ENCODE measurements at regions not wholly inside any gene's neighbourhood (a gene's known extent, or its start where the extent isn't known, plus 50 kb on each side); places are given as distances from the start of the nearest gene placed in this dataset.

GRCh38 chr1:219774386-219774785 is 154.0 kb downstream of the SLC30A10 start:
- 93% methylated on average over 2 of the region's 2 CpGs for WGBS
- TF ChIP-seq CTCF (IDR thresholded peaks at IDR 0.05; ENCODE audit: low read depth, low read length, missing input control) (no peak), GABPA (IDR thresholded peaks at IDR 0.05 in 1 of 2, conservative IDR thresholded peaks at IDR 0.05 in 1 of 2) (no peak)

GRCh38 chr1:219773775-219774174 is 154.6 kb downstream of the SLC30A10 start:
- no peaks in the 10 kb centered on the region for H3K27me3 ChIP-seq (ENCODE audit: control insufficient read depth in 4 of 4, insufficient read depth in 4 of 4, low read length in 3 of 4)
- H3K36me3 ChIP-seq (ENCODE audit: control insufficient read depth in 4 of 4, insufficient read depth in 3 of 4, low read depth in 1 of 4, low read length in 3 of 4) = no peaks in the 10 kb centered on the region
- no peaks in the 10 kb centered on the region for H3K4me1 ChIP-seq (ENCODE audit: control insufficient read depth in 4 of 4, insufficient read depth in 4 of 4, low read length in 3 of 4)
- H3K4me3 ChIP-seq (ENCODE audit: low read depth in 1 of 3, low read length in 3 of 3) = no peak overlapping the region
- DNase-seq (ENCODE audit: low spot score) = no peak
- H3K9me3 ChIP-seq (ENCODE audit: control insufficient read depth in 4 of 4, low read length in 3 of 4) = no peaks in the 10 kb centered on the region
- 68% methylated on average over 3 of the region's 3 CpGs for WGBS
- no peak overlapping the region for H3K27ac ChIP-seq (ENCODE audit: low read depth in 1 of 2, low read length in 2 of 2)
- no peak overlapping the region for H3K9ac ChIP-seq (ENCODE audit: low read depth in 1 of 2, low read length in 2 of 2)
- TF ChIP-seq FOXA1 (IDR thresholded peaks at IDR 0.05) = no peak
- no peak for TF ChIP-seq YY1 (IDR thresholded peaks at IDR 0.05)
- no peak for TF ChIP-seq REST (IDR thresholded peaks at IDR 0.05)
- TF ChIP-seq JUND (IDR thresholded peaks at IDR 0.05) = no peak
- TF ChIP-seq ATF3 (IDR thresholded peaks at IDR 0.05) = no peak
- TF ChIP-seq NR2F2 (IDR thresholded peaks at IDR 0.05) = no peak
- TF ChIP-seq MAX (IDR thresholded peaks at IDR 0.05) = no peak
- TF ChIP-seq HNF4A (conservative IDR thresholded peaks at IDR 0.05) = no peak

More at GRCh38 chr1:219774386-219774785, 154.0 kb downstream of the SLC30A10 start:
- Histone ChIP-seq H3K9ac (ENCODE audit: low read depth in 1 of 2, low read length in 2 of 2) (no peak overlapping the region), H3K4me1 (ENCODE audit: control insufficient read depth in 4 of 4, insufficient read depth in 4 of 4, low read length in 3 of 4) (no peaks in the 10 kb centered on the region), H3K27me3 (ENCODE audit: control insufficient read depth in 4 of 4, insufficient read depth in 4 of 4, low read length in 3 of 4) (no peaks in the 10 kb centered on the region), H3K4me3 (ENCODE audit: low read depth in 1 of 3, low read length in 3 of 3) (no peak overlapping the region), H3K9me3 (ENCODE audit: control insufficient read depth in 4 of 4, low read length in 3 of 4) (no peaks in the 10 kb centered on the region), H3K36me3 (ENCODE audit: control insufficient read depth in 4 of 4, insufficient read depth in 3 of 4, low read depth in 1 of 4, low read length in 3 of 4) (no peaks in the 10 kb centered on the region), H3K27ac (ENCODE audit: low read depth in 1 of 2, low read length in 2 of 2) (no peak overlapping the region)
- DNase-seq (ENCODE audit: low spot score) = no peak

- H3K9ac ChIP-seq (ENCODE audit: low read depth in 1 of 2, low read length in 2 of 2) = no peak overlapping the region
- no peaks in the 10 kb centered on the region for H3K36me3 ChIP-seq (ENCODE audit: control insufficient read depth in 4 of 4, insufficient read depth in 3 of 4, low read depth in 1 of 4, low read length in 3 of 4)
- DNase-seq (ENCODE audit: low spot score) = no peak
- no peaks in the 10 kb centered on the region for H3K27me3 ChIP-seq (ENCODE audit: control insufficient read depth in 4 of 4, insufficient read depth in 4 of 4, low read length in 3 of 4)
- no peak for TF ChIP-seq ATF3 (IDR thresholded peaks at IDR 0.05)
- no peaks in the 10 kb centered on the region for H3K4me1 ChIP-seq (ENCODE audit: control insufficient read depth in 4 of 4, insufficient read depth in 4 of 4, low read length in 3 of 4)
- H3K27ac ChIP-seq (ENCODE audit: low read depth in 1 of 2, low read length in 2 of 2) = no peak overlapping the region
- H3K9me3 ChIP-seq (ENCODE audit: control insufficient read depth in 4 of 4, low read length in 3 of 4) = no peaks in the 10 kb centered on the region
- 40% methylated on average over 1 of the region's 1 CpG for WGBS
- no peak overlapping the region for H3K4me3 ChIP-seq (ENCODE audit: low read depth in 1 of 3, low read length in 3 of 3)
Observed at GRCh38 chr1:219773110-219773509, 155.2 kb downstream of the SLC30A10 start.
